Activated naive CD4-positive, alpha-beta T cell treated with anti-CD3 and anti-CD28 coated beads, Interleukin-2, amount 50 U/mL, for 72 hours (primary cell): ENCODE measurements at regions not wholly inside any gene's neighbourhood (a gene's known extent, or its start where the extent isn't known, plus 50 kb on each side); places are given as distances from the start of the nearest gene placed in this dataset.

Experiments
- ATAC-seq, 2 donors: fragments of 150-1000 bp; cut with Tn5 transposase; 2 replicates each; pipeline ENCODE4 v1.10.0; 2021; ENCODE audit warnings: mild to moderate bottlenecking in 2 of 2, moderate library complexity in 2 of 2
- DNase-seq, 2 donors: peaks; one replicate each; pipeline ENCODE4 v3.0.0; 2021 to 2022; ENCODE audit warnings: low spot score in 2 of 2
- H3K27ac Mint-ChIP-seq, 2 donors: one replicate each; pipeline ENCODE4 v1.8.0; 2022; ENCODE audit warnings: mild to moderate bottlenecking in 2 of 2, mixed read lengths in 2 of 2
- H3K36me3 Mint-ChIP-seq, 2 donors: one replicate each; pipeline ENCODE4 v1.8.0; 2022; ENCODE audit warnings: mixed read lengths in 2 of 2
- H3K9me3 Mint-ChIP-seq, 2 donors: one replicate each; pipeline ENCODE4 v1.8.0; 2022; ENCODE audit warnings: mixed read lengths in 2 of 2

GRCh38 chr4:130559268-130559667 lies 1463.3 kb downstream of the C4orf33 start:
- Mint-ChIP-seq H3K36me3 (no peaks in the 10 kb centered on the region), H3K9me3 (peaks cover 20 to 25% of the 10 kb centered on the region in 2 donors), H3K27ac (no peak overlapping the region)
- ATAC-seq (no peak), DNase-seq (no peak)

GRCh38 chr4:130563185-130563888 lies 1467.4 kb downstream of the C4orf33 start:
- peaks cover 8 to 18% of the 10 kb centered on the region in 2 donors for H3K9me3 Mint-ChIP-seq
- no peak for DNase-seq
- ATAC-seq: no peak
- no peaks in the 10 kb centered on the region for H3K36me3 Mint-ChIP-seq
- H3K27ac Mint-ChIP-seq: no peak overlapping the region

- no peaks in the 10 kb centered on the region for H3K36me3 Mint-ChIP-seq
- no peak for ATAC-seq
- no peak for DNase-seq
- H3K27ac Mint-ChIP-seq: no peak overlapping the region
- peaks cover 6 to 16% of the 10 kb centered on the region in 2 donors for H3K9me3 Mint-ChIP-seq
Observed at GRCh38 chr4:130563889-130564418, 1468.0 kb downstream of the C4orf33 start.

- no peak for ATAC-seq
- no peaks in the 10 kb centered on the region for H3K36me3 Mint-ChIP-seq
- DNase-seq: no peak
Observed at GRCh38 chr4:130568746-130569145, 1472.8 kb downstream of the C4orf33 start.

GRCh38 chr4:130573742-130574141 lies 1477.8 kb downstream of the C4orf33 start:
- Mint-ChIP-seq H3K36me3 (no peaks in the 10 kb centered on the region), H3K27ac (no peak overlapping the region), H3K9me3 (peaks cover 9 to 12% of the 10 kb centered on the region in 2 donors)
- DNase-seq: no peak
- ATAC-seq: no peak

More at GRCh38 chr4:130568746-130569145, 1472.8 kb downstream of the C4orf33 start:
- Mint-ChIP-seq H3K27ac (no peak overlapping the region), H3K9me3 (peaks cover under 1 to 9% of the 10 kb centered on the region in 2 donors)

- H3K36me3 Mint-ChIP-seq: no peaks in the 10 kb centered on the region
- H3K9me3 Mint-ChIP-seq: peaks cover 9 to 15% of the 10 kb centered on the region in 2 donors
- no peak overlapping the region for H3K27ac Mint-ChIP-seq
- DNase-seq (no peak), ATAC-seq (no peak)
Observed at GRCh38 chr4:130574215-130574614, 1478.3 kb downstream of the C4orf33 start.

- Mint-ChIP-seq H3K36me3 (no peaks in the 10 kb centered on the region), H3K9me3 (peaks cover 13 to 20% of the 10 kb centered on the region in 2 donors), H3K27ac (no peak overlapping the region)
- ATAC-seq: no peak
- DNase-seq: no peak
Observed at GRCh38 chr4:130576218-130576617, 1480.3 kb downstream of the C4orf33 start.

- no peaks in the 10 kb centered on the region for H3K36me3 Mint-ChIP-seq
- no peak overlapping the region for H3K27ac Mint-ChIP-seq
- DNase-seq: no peak
- ATAC-seq: no peak
- peaks cover 4 to 10% of the 10 kb centered on the region in 2 donors for H3K9me3 Mint-ChIP-seq
Observed at GRCh38 chr4:130591091-130591490, 1495.1 kb downstream of the C4orf33 start.

GRCh38 chr4:130600706-130601105 lies 1504.8 kb downstream of the C4orf33 start:
- DNase-seq (no peak), ATAC-seq (no peak)
- Mint-ChIP-seq H3K36me3 (no peaks in the 10 kb centered on the region), H3K9me3 (peaks cover 10 to 11% of the 10 kb centered on the region in 2 donors), H3K27ac (no peak overlapping the region)

- H3K27ac Mint-ChIP-seq: no peak overlapping the region
- H3K36me3 Mint-ChIP-seq: no peaks in the 10 kb centered on the region
Observed at GRCh38 chr4:130603043-130603442, 1507.1 kb downstream of the C4orf33 start.

GRCh38 chr4:130608121-130608520 lies 1512.2 kb downstream of the C4orf33 start:
- DNase-seq (no peak), ATAC-seq (no peak)
- H3K36me3 Mint-ChIP-seq: no peaks in the 10 kb centered on the region
- no peak overlapping the region for H3K27ac Mint-ChIP-seq
- H3K9me3 Mint-ChIP-seq: no peaks in the 10 kb centered on the region

More at GRCh38 chr4:130603043-130603442, 1507.1 kb downstream of the C4orf33 start:
- no peak for DNase-seq
- no peak for ATAC-seq
- H3K9me3 Mint-ChIP-seq: peaks cover 10 to 11% of the 10 kb centered on the region in 2 donors

- Mint-ChIP-seq H3K36me3 (no peaks in the 10 kb centered on the region), H3K27ac (no peak overlapping the region), H3K9me3 (peaks cover 7 to 10% of the 10 kb centered on the region in 2 donors)
- no peak for DNase-seq
- no peak for ATAC-seq
Observed at GRCh38 chr4:130628531-130628930, 1532.6 kb downstream of the C4orf33 start.

- no peak overlapping the region for H3K27ac Mint-ChIP-seq
- H3K36me3 Mint-ChIP-seq: no peaks in the 10 kb centered on the region
- ATAC-seq (no peak), DNase-seq (no peak)
- H3K9me3 Mint-ChIP-seq: peaks cover 14 to 16% of the 10 kb centered on the region in 2 donors
Observed at GRCh38 chr4:130632731-130633604, 1537.0 kb downstream of the C4orf33 start.

GRCh38 chr4:130636486-130636885 lies 1540.5 kb downstream of the C4orf33 start:
- H3K27ac Mint-ChIP-seq: no peak overlapping the region
- peaks cover 14 to 16% of the 10 kb centered on the region in 2 donors for H3K9me3 Mint-ChIP-seq
- DNase-seq (no peak), ATAC-seq (no peak)
- no peaks in the 10 kb centered on the region for H3K36me3 Mint-ChIP-seq

- Mint-ChIP-seq H3K9me3 (no peaks in the 10 kb centered on the region), H3K27ac (no peak overlapping the region), H3K36me3 (no peaks in the 10 kb centered on the region)
- ATAC-seq: no peak
- no peak for DNase-seq
Observed at GRCh38 chr4:130640592-130640991, 1544.6 kb downstream of the C4orf33 start.

GRCh38 chr4:130646886-130647285 lies 1550.9 kb downstream of the C4orf33 start:
- Mint-ChIP-seq H3K36me3 (peaks cover 0 to 6% of the 10 kb centered on the region in 2 donors), H3K27ac (no peak overlapping the region), H3K9me3 (peaks cover 14 to 16% of the 10 kb centered on the region in 2 donors)
- ATAC-seq: no peak
- DNase-seq: no peak

- Mint-ChIP-seq H3K36me3 (peaks cover 0 to 6% of the 10 kb centered on the region in 2 donors), H3K9me3 (peaks cover 25 to 27% of the 10 kb centered on the region in 2 donors), H3K27ac (no peak overlapping the region)
- DNase-seq (no peak), ATAC-seq (no peak)
Observed at GRCh38 chr4:130648570-130648969, 1552.6 kb downstream of the C4orf33 start.
